ENCODE measurements at regions not wholly inside any gene's neighbourhood (a gene's known extent, or its start where the extent isn't known, plus 50 kb on each side); places are given as distances from the start of the nearest gene placed in this dataset.

DNA sequence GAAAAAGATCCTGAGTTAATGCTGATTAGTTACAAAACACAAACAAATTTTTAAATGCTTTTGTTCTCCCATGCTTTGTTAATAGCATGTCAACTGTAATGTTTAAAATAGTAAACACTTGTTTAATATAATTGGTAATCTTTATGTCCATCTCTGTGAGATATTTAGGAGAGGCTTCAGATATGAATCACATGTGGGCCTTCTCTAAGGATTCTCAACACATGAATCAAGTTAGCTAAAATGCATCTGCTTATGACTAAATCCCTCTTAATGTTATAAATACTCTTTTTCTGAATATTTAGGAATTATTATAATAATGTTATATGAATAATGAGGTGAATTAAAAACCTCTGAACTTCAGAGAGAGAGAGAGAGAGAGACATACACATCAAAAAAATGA is 345.9 kb upstream of the MANEA start:
- H3K4me1 Mint-ChIP-seq = peaks cover 19% of the 10 kb centered on the region
- no peak for DNase-seq
- no peak for TF ChIP-seq CTCF (IDR thresholded peaks at IDR 0.05)
- no peak overlapping the region for H3K27ac Mint-ChIP-seq
- H3K4me3 Mint-ChIP-seq = no peak overlapping the region
- H3K9me3 Mint-ChIP-seq = no peaks in the 10 kb centered on the region
- H3K27me3 Mint-ChIP-seq (ENCODE audit: low read depth, poor library complexity) = peaks cover 3% of the 10 kb centered on the region
- no peaks in the 10 kb centered on the region for H3K36me3 Mint-ChIP-seq (ENCODE audit: low read depth)

DNA sequence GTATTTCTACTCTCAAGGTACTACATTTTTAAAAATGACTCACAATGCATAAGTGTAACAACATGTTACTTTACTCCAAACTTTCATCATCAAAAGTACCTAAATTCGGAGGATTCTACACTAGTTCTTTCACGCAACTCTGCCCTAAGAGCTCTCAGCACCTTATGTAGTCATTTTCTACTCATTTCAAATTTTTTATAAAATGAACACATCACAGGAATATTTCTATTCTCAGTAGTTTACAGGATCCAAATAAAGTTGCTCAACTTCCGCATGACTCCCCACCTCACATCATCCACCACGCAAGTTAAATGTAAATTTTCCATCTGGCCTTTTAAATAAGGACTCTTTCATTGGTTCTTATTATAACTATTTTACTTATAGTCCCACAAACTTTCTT is 344.9 kb upstream of the MANEA start:
- Mint-ChIP-seq H3K9me3 (no peaks in the 10 kb centered on the region), H3K4me1 (peaks cover 19% of the 10 kb centered on the region), H3K27ac (no peak overlapping the region), H3K27me3 (ENCODE audit: low read depth, poor library complexity) (no peaks in the 10 kb centered on the region), H3K36me3 (ENCODE audit: low read depth) (no peaks in the 10 kb centered on the region), H3K4me3 (no peak overlapping the region)
- no peak for TF ChIP-seq CTCF (IDR thresholded peaks at IDR 0.05)
- no peak for DNase-seq

DNA sequence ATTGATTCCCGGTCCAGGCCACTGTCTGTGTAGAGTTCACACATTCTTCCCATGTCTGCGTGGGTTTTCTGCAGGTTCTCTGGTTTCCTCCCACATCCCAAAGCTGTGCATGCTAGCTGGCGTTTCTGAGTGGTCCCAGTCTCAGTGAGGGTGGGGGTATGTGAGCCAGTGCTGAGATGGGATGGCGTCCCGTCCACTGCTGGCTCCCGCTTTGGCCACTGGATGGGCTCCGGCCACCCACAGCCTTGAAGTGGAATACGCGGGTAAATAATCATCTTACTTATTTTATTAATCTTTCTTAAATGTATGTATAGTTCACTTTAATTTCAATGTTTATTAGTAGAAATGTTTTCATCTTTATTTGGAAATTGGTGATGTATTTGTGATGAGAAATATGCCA is 343.5 kb upstream of the MANEA start:
- TF ChIP-seq CTCF (IDR thresholded peaks at IDR 0.05) = no peak
- no peak overlapping the region for H3K4me3 Mint-ChIP-seq
- no peaks in the 10 kb centered on the region for H3K9me3 Mint-ChIP-seq
- DNase-seq = no peak
- H3K36me3 Mint-ChIP-seq (ENCODE audit: low read depth) = no peaks in the 10 kb centered on the region
- H3K4me1 Mint-ChIP-seq = peaks cover 15% of the 10 kb centered on the region
- no peaks in the 10 kb centered on the region for H3K27me3 Mint-ChIP-seq (ENCODE audit: low read depth, poor library complexity)
- no peak overlapping the region for H3K27ac Mint-ChIP-seq

DNA sequence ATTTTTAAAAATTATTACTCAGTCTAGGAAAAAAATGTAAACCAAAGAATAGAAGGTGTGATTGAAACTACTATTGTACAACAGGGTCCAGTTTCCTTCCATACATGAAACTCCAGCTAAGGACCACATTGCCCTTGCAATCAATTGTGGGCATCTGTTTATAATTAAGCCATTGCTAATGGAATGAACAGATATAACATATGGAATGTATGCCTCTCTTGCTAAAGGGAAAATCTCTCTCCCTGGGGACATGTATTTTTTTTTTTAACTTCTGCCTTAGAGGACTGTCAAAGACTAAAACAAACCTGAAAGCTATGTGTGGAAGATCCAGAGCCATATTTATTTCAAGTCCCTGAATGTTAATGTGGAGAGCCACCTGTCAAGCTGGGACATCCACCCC is 336.8 kb upstream of the MANEA start:
- no peaks in the 10 kb centered on the region for H3K27me3 Mint-ChIP-seq (ENCODE audit: low read depth, poor library complexity)
- no peaks in the 10 kb centered on the region for H3K36me3 Mint-ChIP-seq (ENCODE audit: low read depth)
- H3K4me1 Mint-ChIP-seq = no peaks in the 10 kb centered on the region
- no peak for TF ChIP-seq CTCF (IDR thresholded peaks at IDR 0.05)
- no peak for DNase-seq
- H3K4me3 Mint-ChIP-seq = no peak overlapping the region
- no peaks in the 10 kb centered on the region for H3K9me3 Mint-ChIP-seq
- H3K27ac Mint-ChIP-seq = no peak overlapping the region

- Mint-ChIP-seq H3K27me3 (ENCODE audit: low read depth, poor library complexity) (no peaks in the 10 kb centered on the region), H3K27ac (no peak overlapping the region), H3K4me3 (no peak overlapping the region), H3K9me3 (no peaks in the 10 kb centered on the region), H3K4me1 (no peaks in the 10 kb centered on the region), H3K36me3 (ENCODE audit: low read depth) (no peaks in the 10 kb centered on the region)
- no peak for DNase-seq
- no peak for TF ChIP-seq CTCF (IDR thresholded peaks at IDR 0.05)
Observed at GRCh38 chr6:95242560-95242959, 334.8 kb upstream of the MANEA start.

GRCh38 chr6:95243053-95243452 is 334.3 kb upstream of the MANEA start:
- no peak overlapping the region for H3K27ac Mint-ChIP-seq
- DNase-seq = no peak
- no peaks in the 10 kb centered on the region for H3K4me1 Mint-ChIP-seq
- H3K4me3 Mint-ChIP-seq = no peak overlapping the region
- H3K9me3 Mint-ChIP-seq = no peaks in the 10 kb centered on the region
- no peak for TF ChIP-seq CTCF (IDR thresholded peaks at IDR 0.05)
- H3K27me3 Mint-ChIP-seq (ENCODE audit: low read depth, poor library complexity) = no peaks in the 10 kb centered on the region
- H3K36me3 Mint-ChIP-seq (ENCODE audit: low read depth) = no peaks in the 10 kb centered on the region
